Neuronal stem cell (in vitro differentiated cells): ENCODE measurements at regions not wholly inside any gene's neighbourhood (a gene's known extent, or its start where the extent isn't known, plus 50 kb on each side); places are given as distances from the start of the nearest gene placed in this dataset.
"Not testable (repeated sequence)": the region's sequence is repeated elsewhere in the genome, so short reads cannot be mapped to it uniquely, and the experiment has no call there.

Experiments used
- DNase-seq: peaks from one replicate; pipeline ENCODE4 v3.0.0-alpha.2; 2013; ENCODE audit warnings: low spot score
- H2AFZ ChIP-seq: one replicate; pipeline ENCODE4 v1.6.1; 2013; ENCODE audit warnings: mild to moderate bottlenecking, low read length, inconsistent platforms
- H2AK5ac ChIP-seq: 2 replicates; pipeline ENCODE4 v1.6.1; 2013; ENCODE audit warnings: low read depth, mild to moderate bottlenecking, inconsistent platforms, low read length, moderate library complexity, mixed read lengths
- H2BK120ac ChIP-seq: 2 replicates; pipeline ENCODE4 v1.6.1; 2013; ENCODE audit warnings: low read depth, mild to moderate bottlenecking, inconsistent platforms, low read length, moderate library complexity, mixed read lengths
- H2BK12ac ChIP-seq: one replicate; pipeline ENCODE4 v1.6.1; 2013; ENCODE audit warnings: low read length, inconsistent platforms
- H2BK15ac ChIP-seq: 2 replicates; pipeline ENCODE4 v1.6.1; 2013; ENCODE audit warnings: mild to moderate bottlenecking, low read length, inconsistent platforms, mixed read lengths
- H2BK5ac ChIP-seq: one replicate; pipeline ENCODE4 v1.6.1; 2013; ENCODE audit warnings: inconsistent platforms, mild to moderate bottlenecking, low read length, moderate library complexity
- H3K14ac ChIP-seq: one replicate; pipeline ENCODE4 v1.6.1; 2013; ENCODE audit warnings: low read length, inconsistent platforms
- H3K18ac ChIP-seq: 2 replicates; pipeline ENCODE4 v1.6.1; 2013; ENCODE audit warnings: low read length, inconsistent platforms
- H3K23ac ChIP-seq: 2 replicates; pipeline ENCODE4 v1.6.1; 2013; ENCODE audit warnings: low read depth, mild to moderate bottlenecking, mixed read lengths, low read length, inconsistent platforms; ENCODE audit not compliant: poor library complexity
- H3K27ac ChIP-seq: replicated peaks from 3 replicates; pipeline ENCODE4 v1.5.1; 2013; ENCODE audit warnings: low read length, inconsistent platforms
- H3K27me3 ChIP-seq, 3 experiments: 2 replicates each; pipeline ENCODE4 v1.6.1; 2013; ENCODE audit warnings: low read length in 3 of 3, mild to moderate bottlenecking in 2 of 3, inconsistent platforms in 1 of 3, low read depth in 1 of 3, mixed read lengths in 1 of 3, moderate library complexity in 1 of 3; ENCODE audit not compliant: control insufficient read depth in 3 of 3, insufficient read depth in 3 of 3
- H3K36me3 ChIP-seq, 2 donors: replicated peaks in 1 of 2; 2 replicates each; pipeline ENCODE4 v1.6.1; 2013; ENCODE audit warnings: low read length in 2 of 2; ENCODE audit not compliant: control insufficient read depth in 2 of 2, insufficient read depth in 2 of 2
- H3K4ac ChIP-seq: 2 replicates; pipeline ENCODE4 v1.6.1; 2013; ENCODE audit warnings: inconsistent platforms, mild to moderate bottlenecking, low read length, moderate library complexity
- H3K4me1 ChIP-seq, 2 donors: 1 replicate in 1 of 2; 2 replicates in 1 of 2; pipeline ENCODE4 v1.6.1; 2013; ENCODE audit warnings: low read length in 2 of 2, low read depth in 1 of 2; ENCODE audit not compliant: control insufficient read depth in 2 of 2, insufficient read depth in 1 of 2
- H3K4me2 ChIP-seq: one replicate; pipeline ENCODE4 v1.6.1; 2013; ENCODE audit warnings: mild to moderate bottlenecking, low read length, inconsistent platforms; ENCODE audit not compliant: insufficient read depth, poor library complexity, severe bottlenecking
- H3K4me3 ChIP-seq, 2 donors: 2 replicates each; pipeline ENCODE4 v1.5.1; 2013; ENCODE audit warnings: low read length in 2 of 2, mild to moderate bottlenecking in 2 of 2, inconsistent platforms in 1 of 2, moderate library complexity in 1 of 2
- H3K79me1 ChIP-seq: one replicate; pipeline ENCODE4 v1.6.1; 2013; ENCODE audit warnings: low read depth, mild to moderate bottlenecking, inconsistent platforms, low read length, moderate library complexity
- H3K9ac ChIP-seq: one replicate; pipeline ENCODE4 v1.6.1; 2013; ENCODE audit warnings: mild to moderate bottlenecking, low read depth, low read length, inconsistent platforms; ENCODE audit not compliant: poor library complexity
- H3K9me3 ChIP-seq, 2 donors: replicated peaks in 1 of 2; 2 replicates each; pipeline versions ENCODE3 to v1.6.1; 2013; ENCODE audit warnings: low read length in 2 of 2, mild to moderate bottlenecking in 2 of 2, inconsistent platforms in 1 of 2, low read depth in 1 of 2, mixed read lengths in 1 of 2, moderate library complexity in 1 of 2; ENCODE audit not compliant: control insufficient read depth in 2 of 2, insufficient read depth in 1 of 2
- H4K8ac ChIP-seq: one replicate; pipeline ENCODE4 v1.6.1; 2013; ENCODE audit warnings: low read depth, mild to moderate bottlenecking, inconsistent platforms, low read length, moderate library complexity
- H4K91ac ChIP-seq: one replicate; pipeline ENCODE4 v1.6.1; 2013; ENCODE audit warnings: low read length, low read depth, mild to moderate bottlenecking, inconsistent platforms; ENCODE audit not compliant: poor library complexity
- WGBS, 2 donors: extraction: QIAGEN DNeasy Blood & Tissue Kit; methylation state at CpG; one replicate each; pipeline ENCODE4 v1.1.7; 2013; ENCODE audit warnings: missing lambda C conversion rate in 2 of 2, mixed read lengths in 1 of 2; ENCODE audit not compliant: insufficient read length in 2 of 2, insufficient replicate concordance in 1 of 2; ENCODE audit errors: extremely low coverage in 2 of 2; 5-methylcytosine and 5-hydroxymethylcytosine counted together

GRCh38 chr14:61145034-61145902 is 135.9 kb downstream of the TMEM30B start:
- no peak overlapping the region for H3K9ac ChIP-seq
- no peak overlapping the region for H3K14ac ChIP-seq
- H2BK120ac ChIP-seq, result no peak overlapping the region
- no CpG with 5 or more reads among the region's 8 CpGs for WGBS, 2 donors
- no peak for DNase-seq
- no peak overlapping the region for H2BK12ac ChIP-seq
- H3K27me3 ChIP-seq, result peaks cover 0 to 4% (median 0%) of the 10 kb centered on the region in 3 experiments
- no peaks in the 10 kb centered on the region for H3K36me3 ChIP-seq
- H4K91ac ChIP-seq, result no peak overlapping the region
- no peak overlapping the region for H3K27ac ChIP-seq
- no peak overlapping the region for H2AK5ac ChIP-seq
- peak overlapping the region; percentile 15 for H2AFZ ChIP-seq
- peaks cover 15% of the 10 kb centered on the region in 2 donors for H3K9me3 ChIP-seq
- no peak overlapping the region for H3K4me3 ChIP-seq
- H4K8ac ChIP-seq, result no peak overlapping the region
- H3K4me2 ChIP-seq, result no peak overlapping the region
- no peak overlapping the region for H3K18ac ChIP-seq
- H2BK15ac ChIP-seq, result no peak overlapping the region
- no peak overlapping the region for H3K23ac ChIP-seq
- H3K79me1 ChIP-seq, result no peaks in the 10 kb centered on the region
- H3K4me1 ChIP-seq, result peaks cover 0 to 5% of the 10 kb centered on the region in 2 donors
- no peak overlapping the region for H3K4ac ChIP-seq
- no peak overlapping the region for H2BK5ac ChIP-seq

- H2AFZ ChIP-seq, H4K8ac ChIP-seq, H2BK15ac ChIP-seq, H2BK12ac ChIP-seq, H2BK5ac ChIP-seq, H3K79me1 ChIP-seq, H4K91ac ChIP-seq, H3K36me3 ChIP-seq, H3K14ac ChIP-seq, H3K18ac ChIP-seq, H3K27ac ChIP-seq, H3K4me2 ChIP-seq, H3K23ac ChIP-seq, DNase-seq, H3K4me1 ChIP-seq, H3K4ac ChIP-seq, H2AK5ac ChIP-seq, H3K27me3 ChIP-seq, H3K4me3 ChIP-seq, H2BK120ac ChIP-seq, H3K9ac ChIP-seq: not testable (repeated sequence)
- WGBS, 2 donors, result no CpG with 5 or more reads among the region's 7 CpGs
- peaks cover 15 to 17% of the 10 kb centered on the region in 2 donors for H3K9me3 ChIP-seq
Observed at GRCh38 chr14:61144117-61145033, 136.8 kb downstream of the TMEM30B start.

- Histone ChIP-seq H3K27ac (no peak overlapping the region), H3K14ac (no peak overlapping the region), H2AK5ac (no peak overlapping the region), H2BK120ac (no peak overlapping the region), H4K8ac (no peak overlapping the region), H4K91ac (no peak overlapping the region), H3K9me3 (peaks cover 13 to 17% of the 10 kb centered on the region in 2 donors), H3K9ac (no peak overlapping the region), H3K36me3 (no peaks in the 10 kb centered on the region), H2AFZ (no peak overlapping the region), H3K4me3 (no peak overlapping the region), H2BK15ac (no peak overlapping the region), H3K23ac (no peak overlapping the region), H3K4ac (no peak overlapping the region), H3K4me2 (no peak overlapping the region), H3K79me1 (no peaks in the 10 kb centered on the region), H3K4me1 (no peaks in the 10 kb centered on the region), H2BK5ac (no peak overlapping the region), H3K27me3 (peaks cover 0 to 1% (median 0%) of the 10 kb centered on the region in 3 experiments), H3K18ac (no peak overlapping the region), H2BK12ac (no peak overlapping the region)
- no peak for DNase-seq
Observed at GRCh38 chr14:61140872-61141271, 140.3 kb downstream of the TMEM30B start.

- Histone ChIP-seq H3K18ac (no peak overlapping the region), H2AFZ (no peak overlapping the region), H4K8ac (no peak overlapping the region), H3K9ac (no peak overlapping the region), H3K27ac (no peak overlapping the region), H3K9me3 (peaks cover 13 to 17% of the 10 kb centered on the region in 2 donors), H2AK5ac (no peak overlapping the region), H3K23ac (no peak overlapping the region), H3K4me1 (no peaks in the 10 kb centered on the region), H4K91ac (no peak overlapping the region), H2BK12ac (no peak overlapping the region), H3K4ac (no peak overlapping the region), H3K4me3 (no peak overlapping the region), H3K79me1 (no peaks in the 10 kb centered on the region), H3K4me2 (no peak overlapping the region), H2BK15ac (no peak overlapping the region), H3K36me3 (no peaks in the 10 kb centered on the region), H2BK5ac (no peak overlapping the region), H3K27me3 (peaks cover 0 to 1% (median 0%) of the 10 kb centered on the region in 3 experiments), H3K14ac (no peak overlapping the region), H2BK120ac (no peak overlapping the region)
- no CpG with 5 or more reads among the region's 3 CpGs for WGBS, 2 donors
- no peak for DNase-seq
Observed at GRCh38 chr14:61140271-61140670, 140.9 kb downstream of the TMEM30B start.
